Fibroblast of pulmonary artery (primary cell): ENCODE measurements at regions not wholly inside any gene's neighbourhood (a gene's known extent, or its start where the extent isn't known, plus 50 kb on each side); places are given as distances from the start of the nearest gene placed in this dataset.

Source experiments
- DNase-seq: peaks from one replicate; pipeline ENCODE4 v3.0.0-alpha.2; 2010; ENCODE audit warnings: low read depth
- H3K4me3 ChIP-seq: replicated peaks from 2 replicates; pipeline ENCODE4 v1.5.1; 2011; ENCODE audit warnings: low read depth, mild to moderate bottlenecking, control low read depth, low read length, moderate library complexity
- TF ChIP-seq, protein P1 (sequence below): IDR thresholded peaks from 2 replicates; pipeline ENCODE4 v1.5.1; 2011; ENCODE audit warnings: mild to moderate bottlenecking, control low read depth, low read length, inconsistent platforms; ENCODE audit errors: missing control alignments

DNA sequence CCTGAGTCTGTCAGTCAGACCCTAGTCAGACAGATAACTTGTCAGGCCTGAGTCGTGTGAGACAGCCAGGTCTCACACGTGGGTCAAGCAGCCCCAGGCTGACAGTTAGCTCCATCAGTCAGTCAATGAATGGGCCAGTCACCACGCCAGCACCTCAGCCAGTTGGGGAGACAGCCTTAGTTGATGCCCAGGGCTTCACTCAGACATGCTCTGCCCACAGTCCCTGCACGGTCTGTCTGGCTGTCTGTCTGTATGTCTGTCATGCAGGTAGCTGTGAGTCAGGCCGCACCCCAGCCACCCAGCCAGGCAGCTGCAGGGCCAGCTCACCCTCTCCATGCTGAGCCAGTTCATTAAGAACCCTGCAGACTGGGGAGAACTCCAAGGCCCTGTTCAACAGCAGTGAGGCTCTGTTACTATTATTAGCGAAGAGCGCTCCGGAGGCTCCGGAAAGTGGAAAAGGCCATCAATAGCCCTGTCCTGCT lies 141.1 kb upstream of the PCBD1 start:
- DNase-seq, result no peak
- TF ChIP-seq, protein P1, sequence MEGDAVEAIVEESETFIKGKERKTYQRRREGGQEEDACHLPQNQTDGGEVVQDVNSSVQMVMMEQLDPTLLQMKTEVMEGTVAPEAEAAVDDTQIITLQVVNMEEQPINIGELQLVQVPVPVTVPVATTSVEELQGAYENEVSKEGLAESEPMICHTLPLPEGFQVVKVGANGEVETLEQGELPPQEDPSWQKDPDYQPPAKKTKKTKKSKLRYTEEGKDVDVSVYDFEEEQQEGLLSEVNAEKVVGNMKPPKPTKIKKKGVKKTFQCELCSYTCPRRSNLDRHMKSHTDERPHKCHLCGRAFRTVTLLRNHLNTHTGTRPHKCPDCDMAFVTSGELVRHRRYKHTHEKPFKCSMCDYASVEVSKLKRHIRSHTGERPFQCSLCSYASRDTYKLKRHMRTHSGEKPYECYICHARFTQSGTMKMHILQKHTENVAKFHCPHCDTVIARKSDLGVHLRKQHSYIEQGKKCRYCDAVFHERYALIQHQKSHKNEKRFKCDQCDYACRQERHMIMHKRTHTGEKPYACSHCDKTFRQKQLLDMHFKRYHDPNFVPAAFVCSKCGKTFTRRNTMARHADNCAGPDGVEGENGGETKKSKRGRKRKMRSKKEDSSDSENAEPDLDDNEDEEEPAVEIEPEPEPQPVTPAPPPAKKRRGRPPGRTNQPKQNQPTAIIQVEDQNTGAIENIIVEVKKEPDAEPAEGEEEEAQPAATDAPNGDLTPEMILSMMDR, result no peak
- H3K4me3 ChIP-seq, result no peak overlapping the region

DNA sequence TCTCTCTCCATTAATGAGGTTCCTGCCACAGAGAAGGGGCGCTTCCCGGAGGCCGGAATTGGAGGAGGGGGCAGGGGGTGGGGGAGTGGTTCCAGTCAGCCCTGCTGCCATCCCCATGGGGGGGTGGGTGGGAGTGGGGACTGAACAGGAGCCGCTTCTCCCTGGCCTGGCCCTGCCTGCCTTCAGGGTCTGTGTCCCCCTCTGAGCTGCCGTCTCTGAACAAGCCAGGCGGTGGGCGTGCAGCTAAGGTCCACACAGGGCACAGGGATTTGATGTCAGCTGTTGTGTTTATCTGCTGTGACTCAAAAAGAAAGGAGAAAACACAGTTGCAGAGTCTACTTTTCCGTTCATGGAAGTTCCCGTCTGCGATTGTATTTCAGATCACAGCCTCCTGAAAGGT lies 141.5 kb upstream of the PCBD1 start:
- DNase-seq, result no peak
- TF ChIP-seq, protein P1, result no peak
- H3K4me3 ChIP-seq, result no peak overlapping the region

DNA sequence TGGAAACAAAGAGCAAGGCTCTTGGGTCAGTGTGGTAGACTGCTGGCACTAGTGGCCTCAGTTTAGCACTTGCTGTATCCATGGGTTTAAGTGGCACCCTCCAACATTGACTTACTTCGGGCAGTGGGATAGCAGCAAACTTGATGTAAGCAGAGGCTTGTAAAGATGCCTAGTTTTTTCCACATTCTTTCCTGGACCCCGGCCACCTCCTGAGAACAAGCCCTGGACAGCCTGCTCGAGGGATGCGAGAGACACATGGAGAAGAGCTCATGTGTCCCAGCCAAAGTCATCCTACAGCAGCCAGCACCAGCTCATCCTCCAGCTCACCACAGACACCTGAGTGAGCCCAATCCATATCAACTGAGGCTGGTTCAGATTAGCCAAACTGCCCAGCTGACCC lies 142.7 kb upstream of the PCBD1 start:
- no peak overlapping the region for H3K4me3 ChIP-seq
- no peak for DNase-seq
- TF ChIP-seq, protein P1, result no peak

DNA sequence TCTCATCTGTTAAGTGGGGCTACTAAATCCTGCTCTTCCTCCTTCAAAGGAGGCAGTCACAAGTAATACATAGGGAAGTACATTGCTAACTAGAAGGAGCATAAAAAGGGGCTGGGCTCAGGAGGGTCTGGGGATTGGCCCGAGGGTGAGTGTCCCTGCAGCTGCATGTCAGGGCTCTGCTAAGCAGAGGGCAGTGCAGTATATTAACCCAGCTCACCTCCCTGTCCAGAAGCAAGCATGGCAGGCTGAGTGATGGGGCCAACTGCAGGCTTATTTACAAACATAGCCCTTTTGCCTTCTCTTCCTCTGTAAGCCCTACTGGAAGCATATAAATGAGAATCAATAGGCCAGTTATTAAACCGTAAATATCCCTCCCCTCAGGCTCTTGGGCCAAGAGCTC lies 143.2 kb upstream of the PCBD1 start:
- no peak for DNase-seq
- H3K4me3 ChIP-seq, result no peak overlapping the region
- TF ChIP-seq, protein P1, result no peak

DNA sequence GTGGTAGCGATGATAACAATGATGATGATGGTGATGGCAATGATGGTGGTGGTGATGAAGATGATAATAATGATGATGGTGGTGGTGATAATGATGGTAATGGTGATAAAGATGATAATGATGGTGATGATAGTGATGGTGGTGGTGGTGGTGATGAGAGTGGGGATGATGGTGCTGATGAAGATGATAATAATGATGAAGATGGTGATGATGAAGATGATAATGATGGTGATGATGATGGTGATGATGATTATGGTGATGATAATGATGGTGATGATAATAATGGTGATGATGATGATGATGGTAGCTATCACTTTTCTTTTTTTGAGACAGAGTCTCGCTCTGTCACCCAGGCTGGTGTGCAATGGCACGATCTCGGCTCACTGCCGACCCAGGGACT lies 144.5 kb upstream of the PCBD1 start:
- no peak for DNase-seq
- H3K4me3 ChIP-seq, result no peak overlapping the region
- TF ChIP-seq, protein P1, result no peak

DNA sequence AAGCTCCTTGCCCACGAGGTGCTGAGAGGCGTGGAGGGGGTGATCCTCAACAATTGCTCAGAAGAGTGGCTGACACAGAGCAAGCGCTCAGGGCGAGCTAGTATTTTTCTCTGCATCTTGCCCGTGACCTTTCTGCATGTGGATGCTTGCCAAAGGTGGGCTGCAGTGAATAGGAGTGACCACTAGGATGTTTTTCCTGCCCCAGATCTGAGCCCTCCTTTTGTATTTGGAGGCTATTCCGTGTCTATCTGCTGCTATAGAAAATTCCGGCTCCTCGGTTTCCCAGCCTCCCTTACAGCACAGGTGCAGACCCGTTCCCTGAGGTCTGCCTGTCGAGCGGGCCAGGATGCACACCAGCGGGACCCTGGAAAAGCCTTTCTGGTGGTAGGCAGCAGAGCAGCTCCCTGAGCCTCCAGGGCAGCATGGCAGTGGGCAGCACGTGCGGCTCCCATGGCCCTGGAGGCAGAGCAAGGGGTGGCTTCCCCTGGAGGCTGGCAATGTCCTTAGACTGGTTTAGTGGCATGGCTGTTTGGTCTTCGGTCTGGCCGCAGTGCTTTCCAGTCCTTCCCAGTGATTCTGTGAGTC lies 145.1 kb upstream of the PCBD1 start:
- TF ChIP-seq, protein P1, result no peak
- no peak for DNase-seq
- H3K4me3 ChIP-seq, result no peak overlapping the region
